ENCODE measurements at regions not wholly inside any gene's neighbourhood (a gene's known extent, or its start where the extent isn't known, plus 50 kb on each side); places are given as distances from the start of the nearest gene placed in this dataset.

- no peak overlapping the region for H3K4me3 ChIP-seq (ENCODE audit: low read depth, low read length)
- no peak for TF ChIP-seq CTCF (IDR thresholded peaks at IDR 0.05; ENCODE audit: insufficient read depth, low read length)
- no peak for DNase-seq (ENCODE audit: low read depth)
Observed at GRCh38 chr3:25226747-25227146, 201.3 kb upstream of the RARB start.

- no peak for DNase-seq (ENCODE audit: low read depth)
- H3K4me3 ChIP-seq (ENCODE audit: low read depth, low read length), result no peak overlapping the region
- TF ChIP-seq CTCF (IDR thresholded peaks at IDR 0.05; ENCODE audit: insufficient read depth, low read length), result no peak
Observed at GRCh38 chr3:25229586-25229985, 198.5 kb upstream of the RARB start.

- no peak overlapping the region for H3K4me3 ChIP-seq (ENCODE audit: low read depth, low read length)
- no peak for TF ChIP-seq CTCF (IDR thresholded peaks at IDR 0.05; ENCODE audit: insufficient read depth, low read length)
- no peak for DNase-seq (ENCODE audit: low read depth)
Observed at GRCh38 chr3:25235031-25235430, 193.0 kb upstream of the RARB start.

- no peak for DNase-seq (ENCODE audit: low read depth)
- no peak overlapping the region for H3K4me3 ChIP-seq (ENCODE audit: low read depth, low read length)
- TF ChIP-seq CTCF (IDR thresholded peaks at IDR 0.05; ENCODE audit: insufficient read depth, low read length), result no peak
Observed at GRCh38 chr3:25235466-25235865, 192.6 kb upstream of the RARB start.

- H3K4me3 ChIP-seq (ENCODE audit: low read depth, low read length), result no peak overlapping the region
- no peak for DNase-seq (ENCODE audit: low read depth)
- TF ChIP-seq CTCF (IDR thresholded peaks at IDR 0.05; ENCODE audit: insufficient read depth, low read length), result no peak
Observed at GRCh38 chr3:25237602-25238001, 190.5 kb upstream of the RARB start.

- H3K4me3 ChIP-seq (ENCODE audit: low read depth, low read length), result no peak overlapping the region
- no peak for DNase-seq (ENCODE audit: low read depth)
- no peak for TF ChIP-seq CTCF (IDR thresholded peaks at IDR 0.05; ENCODE audit: insufficient read depth, low read length)
Observed at GRCh38 chr3:25239042-25239441, 189.0 kb upstream of the RARB start.

GRCh38 chr3:25246913-25247312, 181.2 kb upstream of the RARB start:
- DNase-seq (ENCODE audit: low read depth), result no peak
- no peak for TF ChIP-seq CTCF (IDR thresholded peaks at IDR 0.05; ENCODE audit: insufficient read depth, low read length)
- H3K4me3 ChIP-seq (ENCODE audit: low read depth, low read length), result no peak overlapping the region
